Gastrocnemius medialis (tissue), 4 donors: ENCODE measurements at regions not wholly inside any gene's neighbourhood (a gene's known extent, or its start where the extent isn't known, plus 50 kb on each side); places are given as distances from the start of the nearest gene placed in this dataset.

Experiments
- POLR2A ChIP-seq, 2 donors: fragments of 450-650 bp; IDR thresholded peaks; one replicate each; pipeline ENCODE4 v1.6.1; 2017; ENCODE audit warnings: antibody characterized with exemption in 2 of 2, mild to moderate bottlenecking in 2 of 2, moderate library complexity in 2 of 2
- TF ChIP-seq, protein P1 (sequence below), 5 experiments: fragments of 450-650 bp in 3 of 5; fragments of 200-600 bp in 2 of 5; sonication (generic) in 2 of 5; IDR thresholded peaks in 4 of 5; conservative IDR thresholded peaks in 1 of 5; 1 replicate in 4 of 5; 2 replicates in 1 of 5; pipeline ENCODE4 v1.5.1; 2016 to 2019; ENCODE audit warnings: antibody characterized with exemption in 5 of 5, mild to moderate bottlenecking in 3 of 5, moderate library complexity in 3 of 5

DNA sequence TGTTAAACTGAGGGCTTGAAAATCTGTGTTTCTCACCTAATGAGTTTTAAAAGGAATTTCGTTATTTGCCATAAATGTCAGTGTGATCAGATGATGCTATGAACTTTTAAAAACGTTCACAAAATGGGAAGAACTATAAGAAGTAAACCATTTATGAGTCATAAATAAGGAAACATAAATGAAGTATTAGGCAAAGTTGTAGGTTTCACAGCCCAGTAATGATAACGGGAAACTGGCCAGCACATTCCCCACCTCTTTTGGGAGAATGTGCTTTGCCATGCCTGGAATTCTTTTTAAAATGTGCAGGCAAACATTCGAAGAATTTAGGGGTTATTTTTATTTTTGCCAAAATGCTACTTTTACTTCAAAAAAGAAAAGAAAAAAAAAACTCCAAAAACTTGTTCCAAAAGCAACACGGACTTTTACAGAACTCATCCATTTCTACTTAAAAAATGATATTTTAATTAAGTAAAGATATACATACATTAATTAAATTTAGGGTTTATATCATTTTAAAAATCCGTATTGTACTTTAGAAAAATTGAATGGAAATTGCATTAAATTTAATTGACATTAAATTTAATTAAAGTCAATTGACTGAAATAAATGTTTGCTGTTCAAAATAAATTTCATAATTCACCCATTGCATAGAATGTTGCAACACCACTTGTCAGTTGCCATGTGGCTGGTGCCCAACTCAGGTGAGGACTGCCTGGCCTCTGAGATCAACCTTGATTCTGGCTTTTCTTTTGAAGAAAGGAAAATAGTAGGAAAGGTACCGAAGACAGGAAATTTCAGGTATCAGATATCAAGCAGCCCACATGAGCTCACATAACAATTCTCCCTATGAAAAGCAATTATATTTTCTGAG lies 1198.5 kb downstream of the EFNB2 start:
- TF ChIP-seq, protein P1, sequence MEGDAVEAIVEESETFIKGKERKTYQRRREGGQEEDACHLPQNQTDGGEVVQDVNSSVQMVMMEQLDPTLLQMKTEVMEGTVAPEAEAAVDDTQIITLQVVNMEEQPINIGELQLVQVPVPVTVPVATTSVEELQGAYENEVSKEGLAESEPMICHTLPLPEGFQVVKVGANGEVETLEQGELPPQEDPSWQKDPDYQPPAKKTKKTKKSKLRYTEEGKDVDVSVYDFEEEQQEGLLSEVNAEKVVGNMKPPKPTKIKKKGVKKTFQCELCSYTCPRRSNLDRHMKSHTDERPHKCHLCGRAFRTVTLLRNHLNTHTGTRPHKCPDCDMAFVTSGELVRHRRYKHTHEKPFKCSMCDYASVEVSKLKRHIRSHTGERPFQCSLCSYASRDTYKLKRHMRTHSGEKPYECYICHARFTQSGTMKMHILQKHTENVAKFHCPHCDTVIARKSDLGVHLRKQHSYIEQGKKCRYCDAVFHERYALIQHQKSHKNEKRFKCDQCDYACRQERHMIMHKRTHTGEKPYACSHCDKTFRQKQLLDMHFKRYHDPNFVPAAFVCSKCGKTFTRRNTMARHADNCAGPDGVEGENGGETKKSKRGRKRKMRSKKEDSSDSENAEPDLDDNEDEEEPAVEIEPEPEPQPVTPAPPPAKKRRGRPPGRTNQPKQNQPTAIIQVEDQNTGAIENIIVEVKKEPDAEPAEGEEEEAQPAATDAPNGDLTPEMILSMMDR (IDR thresholded peaks at IDR 0.05 in 4 of 5, conservative IDR thresholded peaks at IDR 0.05 in 1 of 5): no peak
- no peak for TF ChIP-seq POLR2A (IDR thresholded peaks at IDR 0.05)
